HG03280 (cell line): ENCODE measurements at regions not wholly inside any gene's neighbourhood (a gene's known extent, or its start where the extent isn't known, plus 50 kb on each side); places are given as distances from the start of the nearest gene placed in this dataset.

Experiments
- ATAC-seq: cut with Tn5 transposase; IDR thresholded peaks from one replicate; pipeline ENCODE4 v1.9.1; 2021; ENCODE audit warnings: mild to moderate bottlenecking, moderate library complexity; ENCODE audit not compliant: unreplicated experiment

DNA sequence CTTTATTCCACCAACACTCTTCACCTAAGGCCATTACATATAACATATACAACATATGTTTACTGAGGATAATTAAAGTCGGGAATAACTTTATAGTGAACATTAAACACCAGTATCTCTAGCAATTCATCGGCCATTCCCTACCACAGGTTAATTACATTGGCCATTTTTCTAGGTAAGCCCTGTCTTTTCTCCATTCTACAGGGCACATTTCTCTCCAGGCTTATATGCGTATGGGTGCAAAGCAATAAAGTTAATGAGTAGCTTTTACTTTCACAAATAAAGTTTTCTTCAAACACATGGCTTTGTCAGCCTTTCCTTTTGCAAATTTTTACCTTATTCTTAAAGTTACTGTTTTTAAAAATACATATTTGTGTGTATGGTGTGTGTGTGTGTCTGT lies 111.9 kb upstream of the IQCM start:
- no peak for ATAC-seq

GRCh38 chr4:149928507-149928906 lies 112.9 kb upstream of the IQCM start:
- ATAC-seq = no peak

DNA sequence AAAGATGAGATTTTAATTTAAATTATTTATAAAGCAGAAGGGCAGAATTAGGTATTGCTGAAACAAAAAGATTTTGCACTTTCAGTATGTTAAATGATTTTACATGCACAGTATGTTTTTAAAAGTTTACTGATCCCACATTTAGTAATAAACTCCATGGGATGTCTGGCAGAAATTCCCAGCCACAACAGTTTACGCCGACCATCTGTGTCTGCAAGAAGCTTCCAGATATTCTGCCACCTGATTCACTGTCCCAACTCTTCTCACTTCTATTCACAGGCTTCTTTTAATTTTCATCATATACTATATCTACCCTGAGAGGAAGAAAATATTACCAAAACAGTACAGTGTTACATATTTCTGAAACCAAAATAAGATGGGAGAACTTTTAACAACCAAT lies 115.8 kb upstream of the IQCM start:
- no peak for ATAC-seq

DNA sequence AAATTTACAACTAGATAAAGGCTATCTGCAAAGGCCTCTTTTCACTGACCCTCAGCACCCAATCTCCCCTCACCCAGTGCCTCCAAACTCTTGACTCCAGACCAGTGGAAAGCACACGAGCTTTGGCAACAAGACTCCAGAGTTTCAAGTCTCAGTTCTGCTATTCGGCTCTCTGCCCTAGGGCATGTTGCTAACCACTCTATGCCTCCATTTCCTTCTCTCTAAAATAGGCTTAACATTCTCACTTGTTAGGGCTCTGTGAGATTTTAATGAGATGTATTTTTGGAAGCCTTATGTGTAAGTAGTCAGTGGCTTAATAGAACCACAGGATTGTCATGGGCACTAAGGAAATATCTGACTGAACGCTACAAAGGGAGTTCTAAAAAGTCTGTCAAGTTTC lies 116.5 kb upstream of the IQCM start:
- no peak for ATAC-seq

DNA sequence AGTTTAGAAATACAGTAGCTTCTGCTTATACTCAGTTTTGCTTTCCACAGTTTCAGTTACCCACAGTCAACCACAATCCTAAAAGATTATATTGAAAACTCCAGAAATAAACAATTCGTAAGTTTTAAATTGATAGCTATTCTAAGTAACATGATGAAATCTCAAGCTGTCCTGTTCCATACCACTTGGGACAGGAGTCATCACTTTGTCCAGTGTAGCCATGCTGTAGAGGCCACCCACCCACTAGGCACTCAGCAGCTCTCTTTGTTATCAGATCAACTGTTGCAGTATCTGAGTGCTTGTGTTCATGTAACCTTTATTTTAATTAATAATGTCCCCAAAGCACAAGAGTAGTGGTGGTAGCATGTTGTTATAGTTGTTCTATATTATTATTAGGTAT lies 117.5 kb upstream of the IQCM start:
- no peak for ATAC-seq

- ATAC-seq = no peak
These were observed 118.2 kb upstream of the IQCM start for GRCh38 chr4:149933883-149934282.

DNA sequence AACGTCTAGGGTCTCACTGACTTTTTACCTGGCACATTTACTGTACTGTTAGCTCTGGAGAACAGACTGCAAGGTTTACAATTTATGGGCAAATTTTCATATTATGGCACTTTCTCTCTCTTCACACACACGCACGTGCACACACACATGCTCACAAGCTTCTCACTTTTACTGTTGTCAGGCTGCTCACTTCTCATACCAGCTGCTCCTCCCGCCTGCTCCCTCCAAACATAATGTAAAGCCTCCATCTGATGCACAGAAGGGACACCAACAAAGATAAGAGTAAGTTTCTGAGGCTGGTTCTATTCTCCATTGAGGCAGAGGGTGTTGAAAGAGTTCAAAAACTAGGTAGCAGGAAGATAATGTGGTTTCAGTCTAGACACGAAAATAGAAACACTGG lies 128.9 kb upstream of the DCLK2 start:
- no peak for ATAC-seq

- ATAC-seq = no peak
These were observed 126.9 kb upstream of the DCLK2 start for GRCh38 chr4:149951152-149951900.

- no peak for ATAC-seq
These were observed 126.1 kb upstream of the DCLK2 start for GRCh38 chr4:149952101-149952500.

DNA sequence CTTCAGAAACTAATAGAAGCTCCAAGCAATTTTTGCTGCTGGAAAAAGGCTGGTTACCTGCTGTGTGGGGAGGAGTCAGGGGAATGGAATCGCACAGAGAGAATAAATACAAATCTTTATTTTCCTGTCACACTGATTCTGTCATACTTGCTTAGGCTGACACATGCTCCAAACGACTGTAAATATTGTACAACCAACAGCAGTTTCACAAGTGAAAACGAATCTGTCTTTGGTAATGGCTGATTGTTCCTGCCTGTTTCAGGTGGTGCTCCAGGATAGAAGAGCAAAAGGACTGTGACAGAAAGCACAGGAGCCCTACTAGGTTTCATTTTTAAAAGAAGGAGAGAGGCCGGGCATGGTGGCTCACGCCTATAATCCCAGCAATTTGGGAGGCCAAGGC lies 125.5 kb upstream of the DCLK2 start:
- no peak for ATAC-seq

DNA sequence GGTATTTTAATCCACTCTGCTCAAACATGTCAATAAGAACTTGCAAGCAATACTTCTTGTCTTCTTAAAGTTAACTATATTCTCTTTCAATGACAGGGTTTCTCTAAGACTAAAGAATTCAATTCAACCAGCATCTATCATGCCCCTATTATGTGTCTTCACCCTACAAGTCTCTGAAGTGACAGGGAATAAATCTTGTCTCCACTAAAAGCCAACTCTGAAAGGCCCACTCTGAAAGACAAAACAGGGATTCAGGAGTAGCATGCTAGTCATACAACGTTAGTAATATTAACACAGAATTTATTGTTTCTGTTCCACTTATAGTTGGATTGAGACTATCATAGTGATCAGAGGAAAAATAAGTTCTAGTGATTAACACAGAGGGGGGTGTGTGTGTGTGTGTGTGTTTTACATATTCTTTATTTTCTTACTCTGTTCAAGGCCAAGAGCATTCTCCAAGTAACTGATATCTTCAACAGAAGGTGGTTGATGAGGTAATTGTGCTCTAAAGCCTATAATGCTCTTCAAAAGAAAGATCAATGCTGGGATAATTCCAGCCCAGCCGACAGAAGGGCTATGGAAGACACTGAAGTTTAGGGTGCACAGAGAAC lies 122.4 kb upstream of the DCLK2 start:
- ATAC-seq = no peak

DNA sequence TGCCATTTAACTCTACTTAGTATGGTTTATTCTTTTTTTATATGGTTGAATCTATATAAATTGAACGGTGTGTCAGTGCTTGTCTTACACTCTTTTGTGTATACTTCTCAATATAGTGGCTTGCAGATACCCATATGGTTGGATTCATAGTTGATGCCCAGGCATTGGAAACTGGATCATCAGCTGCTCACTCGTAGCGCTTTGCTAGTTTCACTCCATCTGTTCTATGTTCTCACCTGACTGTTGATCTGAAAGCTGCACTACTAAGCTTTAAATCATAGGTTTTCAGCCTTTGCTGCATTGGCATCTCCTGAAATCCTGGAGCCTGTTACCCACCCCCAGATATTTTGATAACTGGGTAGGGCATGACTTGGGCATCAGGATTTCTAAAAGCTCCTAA lies 121.6 kb upstream of the DCLK2 start:
- no peak for ATAC-seq

DNA sequence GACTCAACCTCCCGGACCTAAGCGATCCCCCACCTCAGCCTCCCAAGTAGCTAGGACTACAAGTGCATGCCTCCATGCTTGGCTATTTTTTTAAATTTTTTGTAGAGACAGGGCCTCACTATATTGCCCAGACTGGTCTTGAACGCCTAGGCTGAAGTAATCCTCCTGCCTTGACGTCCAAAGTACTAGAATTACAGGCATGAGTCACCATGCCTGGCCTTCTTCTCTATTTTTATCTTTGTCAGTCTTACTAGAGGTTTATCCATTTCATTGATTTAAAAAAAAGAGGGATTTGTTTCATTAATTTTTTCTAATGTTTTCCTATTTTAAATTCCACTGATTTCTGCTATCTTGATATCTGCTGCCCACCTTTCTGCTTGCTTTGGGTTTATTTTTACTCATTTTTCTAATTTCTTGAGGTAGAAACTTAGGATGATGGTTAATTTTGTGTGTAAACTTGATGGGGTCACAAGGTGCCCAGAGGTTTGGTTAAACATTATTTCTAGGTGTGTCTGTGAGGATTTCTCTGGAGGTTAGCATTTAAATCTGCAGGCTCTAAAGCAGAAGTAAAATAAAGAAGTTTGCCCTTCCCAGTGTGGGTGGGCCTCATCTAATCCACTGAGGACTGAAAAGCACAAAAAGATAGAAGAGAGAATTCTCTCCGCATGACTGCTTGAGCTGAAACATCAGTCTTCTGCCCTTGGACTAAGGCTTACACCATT lies 116.2 kb upstream of the DCLK2 start:
- ATAC-seq = no peak

- no peak for ATAC-seq
These were observed 114.0 kb upstream of the DCLK2 start for GRCh38 chr4:149964001-149964796.

DNA sequence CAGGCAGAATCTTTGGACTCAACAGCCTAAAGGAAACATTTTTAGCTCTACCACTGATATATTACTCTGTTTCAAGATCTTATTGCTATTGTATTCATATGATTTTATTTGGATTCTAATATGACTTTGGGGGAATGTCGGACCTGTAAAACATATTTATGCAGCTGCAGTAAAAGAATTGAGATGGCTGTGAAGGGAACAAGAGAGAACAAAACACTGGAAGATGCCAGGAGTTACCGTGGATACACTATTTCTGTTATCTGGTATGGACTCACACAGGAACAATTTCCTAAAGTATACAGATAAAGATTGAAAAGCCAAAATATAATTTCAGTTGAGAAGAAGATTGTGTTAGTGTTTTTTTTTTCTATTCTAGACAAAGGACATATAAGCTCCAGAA lies 113.0 kb upstream of the DCLK2 start:
- ATAC-seq = no peak

- ATAC-seq = no peak
These were observed 105.8 kb upstream of the DCLK2 start for GRCh38 chr4:149972407-149972806.

GRCh38 chr4:149973181-149973580 lies 105.1 kb upstream of the DCLK2 start:
- no peak for ATAC-seq

DNA sequence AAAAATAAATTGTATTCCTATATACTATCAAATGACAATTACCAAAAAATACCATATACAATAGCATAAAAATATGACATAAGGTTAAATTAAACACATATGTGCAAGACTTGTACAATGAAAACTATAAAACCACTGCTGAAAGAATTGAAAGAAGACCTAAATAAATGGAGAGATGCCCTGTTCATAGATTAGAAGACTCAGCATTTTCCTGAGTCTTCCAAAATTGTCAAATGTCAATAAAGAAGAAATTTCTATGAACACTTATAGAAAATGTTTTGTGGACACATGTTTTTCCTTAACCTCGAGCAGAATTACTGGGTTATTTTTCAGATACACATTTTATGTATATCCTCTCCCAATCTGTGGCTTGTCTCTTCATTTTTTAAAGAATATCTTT lies 103.1 kb upstream of the DCLK2 start:
- no peak for ATAC-seq

GRCh38 chr4:149980121-149980682 lies 98.0 kb upstream of the DCLK2 start:
- peak; percentile 33 for ATAC-seq

DNA sequence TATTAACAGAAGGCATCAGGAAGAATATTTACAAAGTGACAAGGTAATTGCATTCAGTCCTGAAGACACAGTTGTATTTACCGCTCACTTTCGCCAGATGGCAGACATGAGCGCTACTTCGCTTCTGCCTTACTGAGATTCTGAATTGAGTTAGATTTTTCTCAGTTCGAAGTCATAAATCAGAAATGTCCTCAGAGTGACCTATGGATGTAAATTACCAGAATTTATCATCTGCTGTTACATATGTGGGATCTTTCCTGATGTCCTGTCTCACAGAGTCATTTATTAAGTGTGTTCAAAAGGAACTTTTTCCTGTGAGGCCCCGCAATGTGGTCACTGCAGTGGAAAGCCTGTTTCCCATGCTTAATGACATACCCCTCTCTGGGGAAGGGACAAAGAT lies 97.3 kb upstream of the DCLK2 start:
- ATAC-seq = peak; percentile 84

GRCh38 chr4:149983401-149983800 lies 94.8 kb upstream of the DCLK2 start:
- no peak for ATAC-seq
